Neural cell (in vitro differentiated cells): ENCODE measurements at regions not wholly inside any gene's neighbourhood (a gene's known extent, or its start where the extent isn't known, plus 50 kb on each side); places are given as distances from the start of the nearest gene placed in this dataset.

Experiments
- EP300 ChIP-seq: fragments of 450-650 bp; conservative IDR thresholded peaks from 2 replicates; pipeline ENCODE4 v1.6.1; 2014; ENCODE audit warnings: antibody characterized with exemption, mild to moderate bottlenecking, moderate library complexity; ENCODE audit not compliant: poor library complexity, severe bottlenecking
- EZH2 ChIP-seq: fragments of 200-600, 300-800 bp; shearing (Covaris generic), sonication (generic); IDR thresholded peaks from 2 replicates; pipeline ENCODE4 v1.6.1; 2014; ENCODE audit warnings: antibody characterized with exemption, low read length, borderline replicate concordance, mild to moderate bottlenecking; ENCODE audit not compliant: insufficient read depth, poor library complexity, severe bottlenecking
- POLR2AphosphoS5 ChIP-seq: IDR thresholded peaks from 2 replicates; pipeline ENCODE4 v1.6.1; 2012
- RAD21 ChIP-seq: fragments of 450-650 bp; conservative IDR thresholded peaks from 2 replicates; pipeline ENCODE4 v1.6.1; 2014; ENCODE audit warnings: antibody characterized with exemption, mild to moderate bottlenecking, moderate library complexity
- TF ChIP-seq, protein P1 (sequence below): fragments of 450-650 bp; IDR thresholded peaks from 2 replicates; pipeline ENCODE4 v1.5.1; 2014; ENCODE audit warnings: antibody characterized with exemption, mild to moderate bottlenecking, moderate library complexity; ENCODE audit not compliant: poor library complexity, severe bottlenecking
- TF ChIP-seq, protein P2 (sequence below): IDR thresholded peaks from 2 replicates; pipeline ENCODE4 v1.6.1; 2012; ENCODE audit warnings: borderline replicate concordance

DNA sequence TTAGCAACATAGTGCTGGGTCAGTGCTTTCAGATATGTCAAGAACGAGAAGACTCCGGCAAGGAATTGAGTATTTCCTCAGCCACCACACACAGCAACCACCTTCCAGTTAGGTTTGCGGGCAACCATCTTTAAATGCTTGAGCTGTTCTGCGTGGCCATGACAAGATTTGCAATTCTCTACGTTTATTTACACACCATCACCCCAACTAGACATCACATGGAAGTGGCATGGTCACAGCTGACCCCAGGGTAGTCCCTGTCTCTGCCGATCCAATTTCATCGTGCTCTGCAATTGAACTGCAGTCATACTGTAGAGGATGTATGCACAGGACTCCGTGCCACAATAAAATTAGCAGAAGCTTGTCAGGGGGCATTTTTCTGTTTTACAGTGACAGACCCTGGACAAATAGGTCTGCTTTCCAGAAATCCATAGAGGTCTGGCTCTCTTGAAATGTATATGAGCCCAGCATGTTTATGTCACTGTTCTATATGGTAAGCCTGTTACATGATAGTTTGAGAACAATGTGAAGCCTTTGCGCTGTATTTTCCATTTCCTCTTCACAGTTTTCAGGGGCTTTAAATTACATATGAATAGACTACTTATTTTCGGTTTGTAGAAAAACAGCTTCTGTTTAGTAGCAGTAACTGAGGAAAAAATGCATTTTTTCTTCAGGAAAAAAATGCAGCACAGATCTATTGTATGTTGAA, 605.2 kb downstream of the NR4A2 start:
- TF ChIP-seq, protein P1, sequence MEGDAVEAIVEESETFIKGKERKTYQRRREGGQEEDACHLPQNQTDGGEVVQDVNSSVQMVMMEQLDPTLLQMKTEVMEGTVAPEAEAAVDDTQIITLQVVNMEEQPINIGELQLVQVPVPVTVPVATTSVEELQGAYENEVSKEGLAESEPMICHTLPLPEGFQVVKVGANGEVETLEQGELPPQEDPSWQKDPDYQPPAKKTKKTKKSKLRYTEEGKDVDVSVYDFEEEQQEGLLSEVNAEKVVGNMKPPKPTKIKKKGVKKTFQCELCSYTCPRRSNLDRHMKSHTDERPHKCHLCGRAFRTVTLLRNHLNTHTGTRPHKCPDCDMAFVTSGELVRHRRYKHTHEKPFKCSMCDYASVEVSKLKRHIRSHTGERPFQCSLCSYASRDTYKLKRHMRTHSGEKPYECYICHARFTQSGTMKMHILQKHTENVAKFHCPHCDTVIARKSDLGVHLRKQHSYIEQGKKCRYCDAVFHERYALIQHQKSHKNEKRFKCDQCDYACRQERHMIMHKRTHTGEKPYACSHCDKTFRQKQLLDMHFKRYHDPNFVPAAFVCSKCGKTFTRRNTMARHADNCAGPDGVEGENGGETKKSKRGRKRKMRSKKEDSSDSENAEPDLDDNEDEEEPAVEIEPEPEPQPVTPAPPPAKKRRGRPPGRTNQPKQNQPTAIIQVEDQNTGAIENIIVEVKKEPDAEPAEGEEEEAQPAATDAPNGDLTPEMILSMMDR: no peak
- TF ChIP-seq EP300: no peak
- no peak for TF ChIP-seq POLR2AphosphoS5
- TF ChIP-seq, protein P2, sequence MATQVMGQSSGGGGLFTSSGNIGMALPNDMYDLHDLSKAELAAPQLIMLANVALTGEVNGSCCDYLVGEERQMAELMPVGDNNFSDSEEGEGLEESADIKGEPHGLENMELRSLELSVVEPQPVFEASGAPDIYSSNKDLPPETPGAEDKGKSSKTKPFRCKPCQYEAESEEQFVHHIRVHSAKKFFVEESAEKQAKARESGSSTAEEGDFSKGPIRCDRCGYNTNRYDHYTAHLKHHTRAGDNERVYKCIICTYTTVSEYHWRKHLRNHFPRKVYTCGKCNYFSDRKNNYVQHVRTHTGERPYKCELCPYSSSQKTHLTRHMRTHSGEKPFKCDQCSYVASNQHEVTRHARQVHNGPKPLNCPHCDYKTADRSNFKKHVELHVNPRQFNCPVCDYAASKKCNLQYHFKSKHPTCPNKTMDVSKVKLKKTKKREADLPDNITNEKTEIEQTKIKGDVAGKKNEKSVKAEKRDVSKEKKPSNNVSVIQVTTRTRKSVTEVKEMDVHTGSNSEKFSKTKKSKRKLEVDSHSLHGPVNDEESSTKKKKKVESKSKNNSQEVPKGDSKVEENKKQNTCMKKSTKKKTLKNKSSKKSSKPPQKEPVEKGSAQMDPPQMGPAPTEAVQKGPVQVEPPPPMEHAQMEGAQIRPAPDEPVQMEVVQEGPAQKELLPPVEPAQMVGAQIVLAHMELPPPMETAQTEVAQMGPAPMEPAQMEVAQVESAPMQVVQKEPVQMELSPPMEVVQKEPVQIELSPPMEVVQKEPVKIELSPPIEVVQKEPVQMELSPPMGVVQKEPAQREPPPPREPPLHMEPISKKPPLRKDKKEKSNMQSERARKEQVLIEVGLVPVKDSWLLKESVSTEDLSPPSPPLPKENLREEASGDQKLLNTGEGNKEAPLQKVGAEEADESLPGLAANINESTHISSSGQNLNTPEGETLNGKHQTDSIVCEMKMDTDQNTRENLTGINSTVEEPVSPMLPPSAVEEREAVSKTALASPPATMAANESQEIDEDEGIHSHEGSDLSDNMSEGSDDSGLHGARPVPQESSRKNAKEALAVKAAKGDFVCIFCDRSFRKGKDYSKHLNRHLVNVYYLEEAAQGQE: no peak
- no peak for TF ChIP-seq EZH2
- no peak for TF ChIP-seq RAD21
